ENCODE measurements at regions not wholly inside any gene's neighbourhood (a gene's known extent, or its start where the extent isn't known, plus 50 kb on each side); places are given as distances from the start of the nearest gene placed in this dataset.

- H3K4me3 Mint-ChIP-seq (ENCODE audit: unreplicated experiment): no peak overlapping the region
- no peaks in the 10 kb centered on the region for H3K27me3 Mint-ChIP-seq (ENCODE audit: insufficient read depth, unreplicated experiment)
- H3K4me1 Mint-ChIP-seq (ENCODE audit: low read depth, unreplicated experiment): peaks cover 20% of the 10 kb centered on the region
- no peak for TF ChIP-seq CTCF (IDR thresholded peaks at IDR 0.05; ENCODE audit: insufficient read depth in 1 of 2, low read depth in 1 of 2, low read length in 1 of 2, severe bottlenecking in 1 of 2, unreplicated experiment in 1 of 2)
- intact Hi-C loops (cut with micrococcal nuclease; ENCODE audit: unreplicated experiment): no loop called here
- no peak for DNase-seq
- Histone ChIP-seq H3K4me1 (peaks cover 12% of the 10 kb centered on the region), H3K9me3 (no peaks in the 10 kb centered on the region), H3K27me3 (replicated peaks; ENCODE audit: control insufficient read depth, insufficient read depth, low read length) (no peaks in the 10 kb centered on the region), H3K36me3 (ENCODE audit: control insufficient read depth, insufficient read depth, low read length) (no peaks in the 10 kb centered on the region), H3K4me3 (ENCODE audit: low read depth, low read length) (no peak overlapping the region)
- ChIA-PET CTCF (no interaction called here), POLR2A (no interaction called here)
- no TSS peak for BruUV-seq (replicated peaks)
- H3K9me3 Mint-ChIP-seq (ENCODE audit: unreplicated experiment): peaks cover 14% of the 10 kb centered on the region
- H3K27ac Mint-ChIP-seq (ENCODE audit: unreplicated experiment): no peak overlapping the region
- H3K36me3 Mint-ChIP-seq (ENCODE audit: insufficient read depth, unreplicated experiment): peaks cover 6% of the 10 kb centered on the region
Observed at GRCh38 chr3:30523366-30523765, 83.0 kb upstream of the TGFBR2 start.

GRCh38 chr3:30524357-30525040 is 81.9 kb upstream of the TGFBR2 start:
- no peaks in the 10 kb centered on the region for H3K9me3 ChIP-seq
- intact Hi-C loops (cut with micrococcal nuclease; ENCODE audit: unreplicated experiment): loop anchor here (5.0 kb wide), 1 partner anchor 83 kb away; the partner anchor contains the start of gene TGFBR2
- Mint-ChIP-seq H3K9me3 (ENCODE audit: unreplicated experiment) (peaks cover 22% of the 10 kb centered on the region), H3K27me3 (ENCODE audit: insufficient read depth, unreplicated experiment) (no peaks in the 10 kb centered on the region), H3K4me1 (ENCODE audit: low read depth, unreplicated experiment) (peaks cover 31% of the 10 kb centered on the region), H3K27ac (ENCODE audit: unreplicated experiment) (no peak overlapping the region), H3K4me3 (ENCODE audit: unreplicated experiment) (no peak overlapping the region), H3K36me3 (ENCODE audit: insufficient read depth, unreplicated experiment) (peaks cover 6% of the 10 kb centered on the region)
- DNase-seq: no peak
- H3K4me3 ChIP-seq (ENCODE audit: low read depth, low read length): no peak overlapping the region
- TF ChIP-seq CTCF (IDR thresholded peaks at IDR 0.05; ENCODE audit: insufficient read depth in 1 of 2, low read depth in 1 of 2, low read length in 1 of 2, severe bottlenecking in 1 of 2, unreplicated experiment in 1 of 2): no peak
- no TSS peak for BruUV-seq (replicated peaks)
- peaks cover 12% of the 10 kb centered on the region for H3K4me1 ChIP-seq
- no peaks in the 10 kb centered on the region for H3K36me3 ChIP-seq (ENCODE audit: control insufficient read depth, insufficient read depth, low read length)
- H3K27me3 ChIP-seq (replicated peaks; ENCODE audit: control insufficient read depth, insufficient read depth, low read length): no peaks in the 10 kb centered on the region
- POLR2A ChIA-PET: no interaction called here
- CTCF ChIA-PET: no interaction called here

- Histone ChIP-seq H3K27me3 (replicated peaks; ENCODE audit: control insufficient read depth, insufficient read depth, low read length) (no peaks in the 10 kb centered on the region), H3K9me3 (no peaks in the 10 kb centered on the region), H3K4me1 (peaks cover 15% of the 10 kb centered on the region), H3K36me3 (ENCODE audit: control insufficient read depth, insufficient read depth, low read length) (no peaks in the 10 kb centered on the region), H3K4me3 (ENCODE audit: low read depth, low read length) (no peak overlapping the region)
- no peak for TF ChIP-seq CTCF (IDR thresholded peaks at IDR 0.05; ENCODE audit: insufficient read depth in 1 of 2, low read depth in 1 of 2, low read length in 1 of 2, severe bottlenecking in 1 of 2, unreplicated experiment in 1 of 2)
- ChIA-PET CTCF (interaction anchor here (0.6 kb wide), 1 partner anchor 72 kb away, joined by 6 read pairs; no protein-coding TSS in a partner anchor), POLR2A (interaction anchor here (0.6 kb wide), 1 partner anchor 155 kb away, joined by 8 read pairs; no protein-coding TSS in a partner anchor)
- no peaks in the 10 kb centered on the region for H3K27me3 Mint-ChIP-seq (ENCODE audit: insufficient read depth, unreplicated experiment)
- H3K4me3 Mint-ChIP-seq (ENCODE audit: unreplicated experiment): peak overlapping the region; percentile 25
- intact Hi-C loops (cut with micrococcal nuclease; ENCODE audit: unreplicated experiment): loop anchor here (5.0 kb wide), 1 partner anchor 81 kb away; the partner anchor contains the start of gene TGFBR2
- peaks cover 6% of the 10 kb centered on the region for H3K36me3 Mint-ChIP-seq (ENCODE audit: insufficient read depth, unreplicated experiment)
- peak overlapping the region; percentile 63 for H3K27ac Mint-ChIP-seq (ENCODE audit: unreplicated experiment)
- peaks cover 22% of the 10 kb centered on the region for H3K9me3 Mint-ChIP-seq (ENCODE audit: unreplicated experiment)
- H3K4me1 Mint-ChIP-seq (ENCODE audit: low read depth, unreplicated experiment): peaks cover 32% of the 10 kb centered on the region
- no TSS peak for BruUV-seq (replicated peaks)
- DNase-seq: peak; percentile 54 to 63
Observed at GRCh38 chr3:30526031-30526430, 80.4 kb upstream of the TGFBR2 start.

Measured in Caco-2 (cell line).